Karpas-422 (cell line): ENCODE measurements at regions not wholly inside any gene's neighbourhood (a gene's known extent, or its start where the extent isn't known, plus 50 kb on each side); places are given as distances from the start of the nearest gene placed in this dataset.
"Not testable (repeated sequence)": the region's sequence is repeated elsewhere in the genome, so short reads cannot be mapped to it uniquely, and the experiment has no call there.

ENCODE experiments used
- DNase-seq: peaks from one replicate; pipeline ENCODE4 v3.0.0-alpha.2; 2015
- H2AFZ ChIP-seq: fragments of 200-600 bp; sonication (generic); 2 replicates; pipeline ENCODE4 v1.6.1; 2014; ENCODE audit warnings: antibody characterized with exemption, low read length, mixed read lengths
- H3K27ac ChIP-seq: fragments of 200-600 bp; sonication (generic); 2 replicates; pipeline ENCODE4 v1.5.1; 2014; ENCODE audit warnings: mild to moderate bottlenecking, low read length, moderate library complexity
- H3K27me3 ChIP-seq: fragments of 200-600 bp; sonication (generic); 2 replicates; pipeline ENCODE4 v1.6.1; 2014; ENCODE audit warnings: low read length, mixed read lengths
- H3K36me3 ChIP-seq: fragments of 200-600 bp; sonication (generic); 2 replicates; pipeline ENCODE4 v1.6.1; 2014; ENCODE audit warnings: low read length, mixed read lengths; ENCODE audit not compliant: insufficient read depth
- H3K4me1 ChIP-seq: fragments of 200-600 bp; sonication (generic); 2 replicates; pipeline ENCODE4 v1.6.1; 2014; ENCODE audit warnings: mild to moderate bottlenecking, low read length, mixed read lengths
- H3K4me2 ChIP-seq: fragments of 200-600 bp; sonication (generic); 2 replicates; pipeline ENCODE4 v1.6.1; 2014; ENCODE audit warnings: low read length, low read depth, mild to moderate bottlenecking; ENCODE audit not compliant: poor library complexity, severe bottlenecking
- H3K4me3 ChIP-seq: fragments of 200-600 bp; sonication (generic); 2 replicates; pipeline ENCODE4 v1.5.1; 2014; ENCODE audit warnings: mild to moderate bottlenecking, antibody characterized with exemption, low read length, mixed read lengths
- H3K79me2 ChIP-seq: fragments of 200-600 bp; sonication (generic); 2 replicates; pipeline ENCODE4 v1.6.1; 2014; ENCODE audit warnings: mild to moderate bottlenecking, low read length, mixed read lengths
- H3K9ac ChIP-seq: fragments of 200-600 bp; sonication (generic); 2 replicates; pipeline ENCODE4 v1.6.0; 2014; ENCODE audit warnings: low read length
- H3K9me2 ChIP-seq: fragments of 200-600 bp; sonication (generic), shearing (Covaris generic); replicated peaks from 2 replicates; pipeline ENCODE4 v1.6.0; 2014; ENCODE audit warnings: mild to moderate bottlenecking, low read length, moderate library complexity; ENCODE audit not compliant: insufficient read depth
- H3K9me3 ChIP-seq: fragments of 300-700, 200-600 bp; sonication (generic); 2 replicates; pipeline ENCODE4 v1.6.1; 2014; ENCODE audit warnings: low read length, mixed read lengths
- H4K20me1 ChIP-seq: fragments of 200-600 bp; sonication (generic); 2 replicates; pipeline ENCODE4 v1.6.1; 2014; ENCODE audit warnings: mild to moderate bottlenecking, antibody characterized with exemption, low read length, low read depth; ENCODE audit not compliant: insufficient read depth

- H3K9ac ChIP-seq, H3K9me2 ChIP-seq, H3K79me2 ChIP-seq, H3K27ac ChIP-seq, DNase-seq, H3K4me1 ChIP-seq, H3K4me2 ChIP-seq, H3K36me3 ChIP-seq, H3K27me3 ChIP-seq, H3K4me3 ChIP-seq, H2AFZ ChIP-seq, H4K20me1 ChIP-seq, H3K9me3 ChIP-seq: not testable (repeated sequence)
Observed at GRCh38 chr16:18213810-18214209, 122.7 kb downstream of the NPIPA8 start.

- H3K4me3 ChIP-seq, H3K27me3 ChIP-seq, H2AFZ ChIP-seq, H3K79me2 ChIP-seq, H3K9me3 ChIP-seq, H3K36me3 ChIP-seq, H4K20me1 ChIP-seq, DNase-seq, H3K9me2 ChIP-seq, H3K4me2 ChIP-seq, H3K4me1 ChIP-seq, H3K9ac ChIP-seq, H3K27ac ChIP-seq: not testable (repeated sequence)
Observed at GRCh38 chr16:18211505-18211904, 125.0 kb downstream of the NPIPA8 start.

- not testable (repeated sequence) for H4K20me1 ChIP-seq, H3K4me2 ChIP-seq, H3K79me2 ChIP-seq, DNase-seq, H3K4me3 ChIP-seq, H3K9me3 ChIP-seq, H3K9me2 ChIP-seq, H3K9ac ChIP-seq, H3K36me3 ChIP-seq, H3K4me1 ChIP-seq, H3K27me3 ChIP-seq, H3K27ac ChIP-seq, H2AFZ ChIP-seq
Observed at GRCh38 chr16:18204786-18205185, 131.8 kb downstream of the NPIPA8 start.

GRCh38 chr16:18204309-18204708 lies 132.2 kb downstream of the NPIPA8 start:
- DNase-seq, H3K9ac ChIP-seq, H3K4me3 ChIP-seq, H3K79me2 ChIP-seq, H3K4me1 ChIP-seq, H3K27ac ChIP-seq, H3K36me3 ChIP-seq, H3K27me3 ChIP-seq, H3K4me2 ChIP-seq, H3K9me3 ChIP-seq, H3K9me2 ChIP-seq, H2AFZ ChIP-seq, H4K20me1 ChIP-seq: not testable (repeated sequence)

- not testable (repeated sequence) for H3K9me2 ChIP-seq, H3K4me1 ChIP-seq, H4K20me1 ChIP-seq, H2AFZ ChIP-seq, H3K36me3 ChIP-seq, H3K9ac ChIP-seq, H3K4me2 ChIP-seq, DNase-seq, H3K27me3 ChIP-seq, H3K4me3 ChIP-seq, H3K9me3 ChIP-seq, H3K27ac ChIP-seq, H3K79me2 ChIP-seq
Observed at GRCh38 chr16:18201511-18201910, 135.0 kb downstream of the NPIPA8 start.

- not testable (repeated sequence) for H3K79me2 ChIP-seq, H4K20me1 ChIP-seq, DNase-seq, H3K36me3 ChIP-seq, H3K4me1 ChIP-seq, H3K27me3 ChIP-seq, H2AFZ ChIP-seq, H3K9me3 ChIP-seq, H3K4me3 ChIP-seq, H3K9me2 ChIP-seq, H3K4me2 ChIP-seq, H3K9ac ChIP-seq, H3K27ac ChIP-seq
Observed at GRCh38 chr16:18192389-18192788, 144.1 kb downstream of the NPIPA8 start.

- not testable (repeated sequence) for H3K9me3 ChIP-seq, H2AFZ ChIP-seq, DNase-seq, H3K79me2 ChIP-seq, H3K4me3 ChIP-seq, H3K9me2 ChIP-seq, H3K9ac ChIP-seq, H3K27ac ChIP-seq, H3K4me2 ChIP-seq, H3K36me3 ChIP-seq, H3K4me1 ChIP-seq, H4K20me1 ChIP-seq, H3K27me3 ChIP-seq
Observed at GRCh38 chr16:18190179-18190578, 146.4 kb downstream of the NPIPA8 start.

- H4K20me1 ChIP-seq, H3K79me2 ChIP-seq, H3K27me3 ChIP-seq, DNase-seq, H3K4me1 ChIP-seq, H3K4me2 ChIP-seq, H3K27ac ChIP-seq, H3K9me2 ChIP-seq, H2AFZ ChIP-seq, H3K4me3 ChIP-seq, H3K36me3 ChIP-seq, H3K9ac ChIP-seq, H3K9me3 ChIP-seq: not testable (repeated sequence)
Observed at GRCh38 chr16:18184755-18185154, 151.8 kb downstream of the NPIPA8 start.

- not testable (repeated sequence) for H3K9ac ChIP-seq, H3K79me2 ChIP-seq, H3K27ac ChIP-seq, H3K4me3 ChIP-seq, H3K4me1 ChIP-seq, DNase-seq, H3K36me3 ChIP-seq, H3K9me2 ChIP-seq, H4K20me1 ChIP-seq, H3K4me2 ChIP-seq, H3K27me3 ChIP-seq, H3K9me3 ChIP-seq, H2AFZ ChIP-seq
Observed at GRCh38 chr16:18181028-18181427, 155.5 kb downstream of the NPIPA8 start.
